ENCODE measurements at regions not wholly inside any gene's neighbourhood (a gene's known extent, or its start where the extent isn't known, plus 50 kb on each side); places are given as distances from the start of the nearest gene placed in this dataset.
"Not testable (repeated sequence)": the region's sequence is repeated elsewhere in the genome, so short reads cannot be mapped to it uniquely, and the experiment has no call there.

- no peaks in the 10 kb centered on the region for H3K27me3 Mint-ChIP-seq
- no peak overlapping the region for H2AFZ ChIP-seq (ENCODE audit: insufficient read depth, low read depth, low read length, poor library complexity, severe bottlenecking)
- H3K9ac ChIP-seq (ENCODE audit: low read length), result no peak overlapping the region
- no CpG with 5 or more reads among the region's 2 CpGs for WGBS (ENCODE audit: insufficient coverage)
- no peaks in the 10 kb centered on the region for H3K4me1 ChIP-seq (ENCODE audit: control insufficient read depth in 2 of 2, insufficient read depth in 2 of 2, low read length in 2 of 2)
- no peaks in the 10 kb centered on the region for H3K4me1 Mint-ChIP-seq
- H3K27ac ChIP-seq (ENCODE audit: low read length in 2 of 2), result no peak overlapping the region
- no peaks in the 10 kb centered on the region for H3K36me3 ChIP-seq (replicated peaks in 1 of 2; ENCODE audit: control extremely low read depth in 1 of 2, control insufficient read depth in 1 of 2, extremely low read depth in 1 of 2, insufficient read depth in 2 of 2, low read length in 1 of 2)
- POLR2A ChIA-PET, result no interaction called here
- no peak overlapping the region for H3K4me3 Mint-ChIP-seq
- TF ChIP-seq EZH2 (IDR thresholded peaks at IDR 0.05; ENCODE audit: borderline replicate concordance, insufficient read depth, low read depth, low read length, poor library complexity, severe bottlenecking) (no peak), CTCF (IDR thresholded peaks at IDR 0.05) (no peak)
- no peak overlapping the region for H3K4me2 ChIP-seq (replicated peaks; ENCODE audit: low read depth, low read length, poor library complexity, severe bottlenecking)
- no peaks in the 10 kb centered on the region for H4K20me1 ChIP-seq (ENCODE audit: control insufficient read depth, insufficient read depth, low read length, poor library complexity, severe bottlenecking)
- peaks cover 0 to 1% (median 0%) of the 10 kb centered on the region in 3 donors for H3K9me3 ChIP-seq (ENCODE audit: control extremely low read depth in 1 of 3, control insufficient read depth in 2 of 3, insufficient read depth in 1 of 3, low read length in 2 of 3)
- no peaks in the 10 kb centered on the region for H3K9me3 Mint-ChIP-seq (ENCODE audit: insufficient read depth)
- DNase-seq (no peak), ATAC-seq (ENCODE audit: low read depth) (no peak)
- no peak overlapping the region for H3K4me3 ChIP-seq (ENCODE audit: control extremely low read depth in 1 of 5, extremely low read depth in 1 of 5, insufficient read depth in 1 of 5, low read depth in 2 of 5, low read length in 4 of 5)
- H3K27ac Mint-ChIP-seq, result no peak overlapping the region
- CTCF ChIA-PET, result no interaction called here
- no peaks in the 10 kb centered on the region for H3K27me3 ChIP-seq (replicated peaks in 1 of 4; ENCODE audit: control extremely low read depth in 1 of 4, control insufficient read depth in 3 of 4, insufficient read depth in 4 of 4, low read length in 3 of 4)
- intact Hi-C loops (cut with micrococcal nuclease), result no loop called here
- no peaks in the 10 kb centered on the region for H3K79me2 ChIP-seq (ENCODE audit: control insufficient read depth, insufficient read depth, low read length)
Measured at GRCh38 chr1:78269591-78269990, 221.2 kb upstream of the PTGFR start.

- H2AFZ ChIP-seq (ENCODE audit: insufficient read depth, low read depth, low read length, poor library complexity, severe bottlenecking); H3K36me3 ChIP-seq (replicated peaks in 1 of 2; ENCODE audit: control extremely low read depth in 1 of 2, control insufficient read depth in 1 of 2, extremely low read depth in 1 of 2, insufficient read depth in 2 of 2, low read length in 1 of 2); H3K27me3 Mint-ChIP-seq; intact Hi-C loops (cut with micrococcal nuclease); H3K9me3 ChIP-seq (ENCODE audit: control extremely low read depth in 1 of 3, control insufficient read depth in 2 of 3, insufficient read depth in 1 of 3, low read length in 2 of 3); H3K4me3 Mint-ChIP-seq; H3K27me3 ChIP-seq (replicated peaks in 1 of 4; ENCODE audit: control extremely low read depth in 1 of 4, control insufficient read depth in 3 of 4, insufficient read depth in 4 of 4, low read length in 3 of 4); H3K4me2 ChIP-seq (replicated peaks; ENCODE audit: low read depth, low read length, poor library complexity, severe bottlenecking); H3K4me3 ChIP-seq (ENCODE audit: control extremely low read depth in 1 of 5, extremely low read depth in 1 of 5, insufficient read depth in 1 of 5, low read depth in 2 of 5, low read length in 4 of 5); H3K27ac ChIP-seq (ENCODE audit: low read length in 2 of 2); H3K4me1 Mint-ChIP-seq; H3K9ac ChIP-seq (ENCODE audit: low read length); H3K9me3 Mint-ChIP-seq (ENCODE audit: insufficient read depth); DNase-seq; H4K20me1 ChIP-seq (ENCODE audit: control insufficient read depth, insufficient read depth, low read length, poor library complexity, severe bottlenecking); H3K27ac Mint-ChIP-seq; H3K79me2 ChIP-seq (ENCODE audit: control insufficient read depth, insufficient read depth, low read length); POLR2A ChIA-PET; CTCF ChIA-PET; H3K4me1 ChIP-seq (ENCODE audit: control insufficient read depth in 2 of 2, insufficient read depth in 2 of 2, low read length in 2 of 2); ATAC-seq (ENCODE audit: low read depth): not testable (repeated sequence)
- WGBS (ENCODE audit: insufficient coverage), result no CpG with 5 or more reads among the region's 2 CpGs
Measured at GRCh38 chr1:78271423-78271822, 219.4 kb upstream of the PTGFR start.

All from B cell (primary cell).